Stimulated activated naive CD4-positive, alpha-beta T cell treated with Interleukin-2 at 50 U/mL for 16 hours (primary cell): ENCODE measurements at regions not wholly inside any gene's neighbourhood (a gene's known extent, or its start where the extent isn't known, plus 50 kb on each side); places are given as distances from the start of the nearest gene placed in this dataset.
"Not testable (repeated sequence)": the region's sequence is repeated elsewhere in the genome, so short reads cannot be mapped to it uniquely, and the experiment has no call there.

Experiments
- DNase-seq: peaks from one replicate; lab custom pipeline; 2025; lab: John Stamatoyannopoulos, UW

- DNase-seq = no peak
Measured at GRCh38 chr5:152527358-152528052, 122.4 kb upstream of the NMUR2 start.

GRCh38 chr5:152529440-152529839, 124.4 kb upstream of the NMUR2 start:
- no peak for DNase-seq

GRCh38 chr5:152532714-152533113, 127.6 kb upstream of the NMUR2 start:
- DNase-seq = no peak

GRCh38 chr5:152534641-152535040, 129.6 kb upstream of the NMUR2 start:
- no peak for DNase-seq

- no peak for DNase-seq
Measured at GRCh38 chr5:152542741-152543140, 137.7 kb upstream of the NMUR2 start.

GRCh38 chr5:152546493-152546892, 141.4 kb upstream of the NMUR2 start:
- DNase-seq = no peak

- no peak for DNase-seq
Measured at GRCh38 chr5:152547202-152547601, 142.1 kb upstream of the NMUR2 start.

GRCh38 chr5:152549709-152550108, 144.6 kb upstream of the NMUR2 start:
- no peak for DNase-seq

- DNase-seq = no peak
Measured at GRCh38 chr5:152551061-152551460, 146.0 kb upstream of the NMUR2 start.

GRCh38 chr5:152556784-152557183, 151.7 kb upstream of the NMUR2 start:
- no peak for DNase-seq

GRCh38 chr5:152560512-152561137, 155.5 kb upstream of the NMUR2 start:
- no peak for DNase-seq

- DNase-seq = no peak
Measured at GRCh38 chr5:152568016-152568415, 162.9 kb upstream of the NMUR2 start.

GRCh38 chr5:152572812-152573211, 167.7 kb upstream of the NMUR2 start:
- DNase-seq = no peak

- DNase-seq = no peak
Measured at GRCh38 chr5:152584103-152584502, 179.0 kb upstream of the NMUR2 start.

GRCh38 chr5:152592416-152592815, 187.3 kb upstream of the NMUR2 start:
- DNase-seq = no peak

- no peak for DNase-seq
Measured at GRCh38 chr5:152593388-152593787, 188.3 kb upstream of the NMUR2 start.

GRCh38 chr5:152595405-152595804, 190.3 kb upstream of the NMUR2 start:
- DNase-seq = no peak

GRCh38 chr5:152599096-152599495, 194.0 kb upstream of the NMUR2 start:
- no peak for DNase-seq

GRCh38 chr5:152601806-152602732, 197.0 kb upstream of the NMUR2 start:
- DNase-seq = no peak

- not testable (repeated sequence) for DNase-seq
Measured at GRCh38 chr5:152606050-152606449, 201.0 kb upstream of the NMUR2 start.

- DNase-seq = no peak
Measured at GRCh38 chr5:152606776-152607364, 201.8 kb upstream of the NMUR2 start.

- DNase-seq = no peak
Measured at GRCh38 chr5:152607401-152608160, 202.5 kb upstream of the NMUR2 start.
